ENCODE measurements at regions not wholly inside any gene's neighbourhood (a gene's known extent, or its start where the extent isn't known, plus 50 kb on each side); places are given as distances from the start of the nearest gene placed in this dataset.

- TF ChIP-seq EZH2 (IDR thresholded peaks at IDR 0.05; ENCODE audit: borderline replicate concordance, low read depth, low read length, poor library complexity, severe bottlenecking), result no peak
- TF ChIP-seq, protein P1, sequence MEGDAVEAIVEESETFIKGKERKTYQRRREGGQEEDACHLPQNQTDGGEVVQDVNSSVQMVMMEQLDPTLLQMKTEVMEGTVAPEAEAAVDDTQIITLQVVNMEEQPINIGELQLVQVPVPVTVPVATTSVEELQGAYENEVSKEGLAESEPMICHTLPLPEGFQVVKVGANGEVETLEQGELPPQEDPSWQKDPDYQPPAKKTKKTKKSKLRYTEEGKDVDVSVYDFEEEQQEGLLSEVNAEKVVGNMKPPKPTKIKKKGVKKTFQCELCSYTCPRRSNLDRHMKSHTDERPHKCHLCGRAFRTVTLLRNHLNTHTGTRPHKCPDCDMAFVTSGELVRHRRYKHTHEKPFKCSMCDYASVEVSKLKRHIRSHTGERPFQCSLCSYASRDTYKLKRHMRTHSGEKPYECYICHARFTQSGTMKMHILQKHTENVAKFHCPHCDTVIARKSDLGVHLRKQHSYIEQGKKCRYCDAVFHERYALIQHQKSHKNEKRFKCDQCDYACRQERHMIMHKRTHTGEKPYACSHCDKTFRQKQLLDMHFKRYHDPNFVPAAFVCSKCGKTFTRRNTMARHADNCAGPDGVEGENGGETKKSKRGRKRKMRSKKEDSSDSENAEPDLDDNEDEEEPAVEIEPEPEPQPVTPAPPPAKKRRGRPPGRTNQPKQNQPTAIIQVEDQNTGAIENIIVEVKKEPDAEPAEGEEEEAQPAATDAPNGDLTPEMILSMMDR (conservative IDR thresholded peaks at IDR 0.05; ENCODE audit: low read depth, low read length), result no peak
Measured at GRCh38 chr10:113297226-113297625, 255.6 kb upstream of the HABP2 start.
